ENCODE measurements at regions not wholly inside any gene's neighbourhood (a gene's known extent, or its start where the extent isn't known, plus 50 kb on each side); places are given as distances from the start of the nearest gene placed in this dataset.

- no peak for TF ChIP-seq EZH2 (IDR thresholded peaks at IDR 0.05; ENCODE audit: low read length)
- TF ChIP-seq CTCF (optimal IDR thresholded peaks at IDR 0.05 in 1 of 3, IDR thresholded peaks at IDR 0.05 in 1 of 3, conservative IDR thresholded peaks at IDR 0.05 in 1 of 3; ENCODE audit: extremely low read depth in 1 of 3, insufficient read depth in 2 of 3, low read length in 3 of 3), result no peak
Observed at GRCh38 chr14:78075555-78076277, 94.5 kb upstream of the NRXN3 start.

All from keratinocyte (primary cell).